ENCODE measurements at regions not wholly inside any gene's neighbourhood (a gene's known extent, or its start where the extent isn't known, plus 50 kb on each side); places are given as distances from the start of the nearest gene placed in this dataset.

- H3K4me1 Mint-ChIP-seq (ENCODE audit: low read depth): no peaks in the 10 kb centered on the region
- H3K4me3 Mint-ChIP-seq: no peak overlapping the region
- H3K27me3 Mint-ChIP-seq (ENCODE audit: insufficient read depth): peaks cover 14% of the 10 kb centered on the region
- no peaks in the 10 kb centered on the region for H3K36me3 Mint-ChIP-seq (ENCODE audit: low read depth)
- no peak for DNase-seq (ENCODE audit: low spot score)
- no peak overlapping the region for H3K27ac Mint-ChIP-seq
- H3K9me3 Mint-ChIP-seq: no peaks in the 10 kb centered on the region
- intact Hi-C loops (cut with micrococcal nuclease): loop anchor here (5.0 kb wide), 1 partner anchor 46 kb away; no protein-coding TSS in a partner anchor
Observed at GRCh38 chr15:56868170-56868569, 50.3 kb upstream of the TCF12 start.

DNA sequence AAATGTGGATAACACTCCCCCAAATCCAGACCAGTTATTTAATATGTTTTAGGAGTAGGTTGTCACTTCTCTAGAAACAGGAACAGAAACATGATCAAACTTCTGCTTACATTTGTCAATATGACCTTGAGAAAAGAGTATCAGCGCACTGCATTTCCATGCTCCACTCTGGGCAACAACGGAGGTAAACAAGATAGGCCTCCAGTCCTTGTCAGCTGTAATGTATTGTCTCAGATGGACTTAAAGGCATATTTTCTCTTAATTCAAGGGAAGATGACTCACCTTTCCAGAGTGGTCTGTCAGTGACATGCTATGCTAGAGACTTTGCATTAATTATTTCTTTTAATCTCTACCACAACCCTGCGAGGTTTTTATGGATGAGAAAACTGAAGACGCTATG lies 51.6 kb upstream of the TCF12 start:
- Mint-ChIP-seq H3K4me3 (no peak overlapping the region), H3K9me3 (no peaks in the 10 kb centered on the region), H3K4me1 (ENCODE audit: low read depth) (no peaks in the 10 kb centered on the region), H3K36me3 (ENCODE audit: low read depth) (no peaks in the 10 kb centered on the region), H3K27ac (no peak overlapping the region), H3K27me3 (ENCODE audit: insufficient read depth) (peaks cover 15% of the 10 kb centered on the region)
- intact Hi-C loops (cut with micrococcal nuclease): loop anchor here (5.0 kb wide), 1 partner anchor 45 kb away; no protein-coding TSS in a partner anchor
- DNase-seq (ENCODE audit: low spot score): no peak

DNA sequence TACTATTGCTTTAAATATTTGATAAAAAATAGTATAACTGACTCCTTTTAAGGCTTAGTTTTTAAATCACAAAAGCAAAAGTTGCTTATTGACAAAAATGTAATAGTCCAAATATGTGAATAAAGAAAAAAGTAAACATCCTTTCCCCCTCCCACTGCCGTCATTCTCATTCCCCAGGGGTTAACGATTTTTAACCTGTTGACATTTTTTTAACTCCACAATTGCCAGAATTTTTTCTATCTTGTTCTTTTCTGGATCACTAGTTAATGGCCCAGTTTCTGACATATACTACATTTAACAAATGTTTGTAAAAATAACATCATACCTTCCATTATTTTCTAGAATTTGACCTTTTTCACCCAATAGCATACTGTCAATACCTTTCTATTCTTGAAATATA lies 60.6 kb upstream of the TCF12 start:
- H3K36me3 Mint-ChIP-seq (ENCODE audit: low read depth): no peaks in the 10 kb centered on the region
- H3K4me3 Mint-ChIP-seq: no peak overlapping the region
- no peaks in the 10 kb centered on the region for H3K9me3 Mint-ChIP-seq
- no peak overlapping the region for H3K27ac Mint-ChIP-seq
- peaks cover 17% of the 10 kb centered on the region for H3K27me3 Mint-ChIP-seq (ENCODE audit: insufficient read depth)
- no peaks in the 10 kb centered on the region for H3K4me1 Mint-ChIP-seq (ENCODE audit: low read depth)
- intact Hi-C loops (cut with micrococcal nuclease): no loop called here
- no peak for DNase-seq (ENCODE audit: low spot score)

GRCh38 chr15:56856934-56857333 lies 61.5 kb upstream of the TCF12 start:
- no peak overlapping the region for H3K4me3 Mint-ChIP-seq
- intact Hi-C loops (cut with micrococcal nuclease): no loop called here
- no peaks in the 10 kb centered on the region for H3K4me1 Mint-ChIP-seq (ENCODE audit: low read depth)
- DNase-seq (ENCODE audit: low spot score): no peak
- no peaks in the 10 kb centered on the region for H3K36me3 Mint-ChIP-seq (ENCODE audit: low read depth)
- H3K9me3 Mint-ChIP-seq: no peaks in the 10 kb centered on the region
- H3K27ac Mint-ChIP-seq: no peak overlapping the region
- H3K27me3 Mint-ChIP-seq (ENCODE audit: insufficient read depth): peaks cover 12% of the 10 kb centered on the region

DNA sequence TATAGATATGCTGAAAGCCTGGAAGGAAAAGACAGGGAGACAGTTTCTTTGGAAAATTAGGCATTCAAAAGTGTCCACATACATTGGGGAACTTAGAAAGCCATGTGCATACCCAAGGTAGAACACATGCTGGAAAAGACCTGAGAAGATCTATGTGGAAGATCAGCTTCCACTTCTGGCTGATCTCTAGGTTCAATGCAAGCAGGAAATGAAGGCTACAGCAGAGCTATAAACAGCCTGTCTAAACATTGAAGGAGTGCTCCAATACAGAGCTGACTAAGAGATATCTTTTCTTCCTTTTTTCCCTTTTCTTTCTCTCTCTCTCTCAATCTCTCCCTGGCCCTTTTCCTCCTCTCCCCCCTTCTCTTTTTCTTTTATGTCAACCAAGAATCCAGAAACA lies 73.6 kb upstream of the TCF12 start:
- no peak for DNase-seq (ENCODE audit: low spot score)
- Mint-ChIP-seq H3K27me3 (ENCODE audit: insufficient read depth) (peaks cover 16% of the 10 kb centered on the region), H3K36me3 (ENCODE audit: low read depth) (no peaks in the 10 kb centered on the region), H3K4me1 (ENCODE audit: low read depth) (no peaks in the 10 kb centered on the region), H3K9me3 (no peaks in the 10 kb centered on the region), H3K4me3 (no peak overlapping the region), H3K27ac (no peak overlapping the region)
- intact Hi-C loops (cut with micrococcal nuclease): no loop called here

- H3K36me3 Mint-ChIP-seq (ENCODE audit: low read depth): no peaks in the 10 kb centered on the region
- H3K4me1 Mint-ChIP-seq (ENCODE audit: low read depth): no peaks in the 10 kb centered on the region
- H3K4me3 Mint-ChIP-seq: no peak overlapping the region
- peaks cover 16% of the 10 kb centered on the region for H3K27me3 Mint-ChIP-seq (ENCODE audit: insufficient read depth)
- intact Hi-C loops (cut with micrococcal nuclease): no loop called here
- no peaks in the 10 kb centered on the region for H3K9me3 Mint-ChIP-seq
- no peak for DNase-seq (ENCODE audit: low spot score)
- H3K27ac Mint-ChIP-seq: no peak overlapping the region
Observed at GRCh38 chr15:56844471-56844870, 74.0 kb upstream of the TCF12 start.

GRCh38 chr15:56839641-56840040 lies 78.8 kb upstream of the TCF12 start:
- Mint-ChIP-seq H3K27ac (no peak overlapping the region), H3K4me3 (no peak overlapping the region), H3K36me3 (ENCODE audit: low read depth) (no peaks in the 10 kb centered on the region), H3K4me1 (ENCODE audit: low read depth) (peaks cover 6% of the 10 kb centered on the region), H3K9me3 (no peaks in the 10 kb centered on the region), H3K27me3 (ENCODE audit: insufficient read depth) (peaks cover 14% of the 10 kb centered on the region)
- intact Hi-C loops (cut with micrococcal nuclease): no loop called here
- no peak for DNase-seq (ENCODE audit: low spot score)

GRCh38 chr15:56839099-56839498 lies 79.3 kb upstream of the TCF12 start:
- H3K4me3 Mint-ChIP-seq: no peak overlapping the region
- H3K36me3 Mint-ChIP-seq (ENCODE audit: low read depth): no peaks in the 10 kb centered on the region
- H3K9me3 Mint-ChIP-seq: no peaks in the 10 kb centered on the region
- no peak for DNase-seq (ENCODE audit: low spot score)
- peaks cover 16% of the 10 kb centered on the region for H3K27me3 Mint-ChIP-seq (ENCODE audit: insufficient read depth)
- no peak overlapping the region for H3K27ac Mint-ChIP-seq
- intact Hi-C loops (cut with micrococcal nuclease): no loop called here
- H3K4me1 Mint-ChIP-seq (ENCODE audit: low read depth): peaks cover 6% of the 10 kb centered on the region

DNA sequence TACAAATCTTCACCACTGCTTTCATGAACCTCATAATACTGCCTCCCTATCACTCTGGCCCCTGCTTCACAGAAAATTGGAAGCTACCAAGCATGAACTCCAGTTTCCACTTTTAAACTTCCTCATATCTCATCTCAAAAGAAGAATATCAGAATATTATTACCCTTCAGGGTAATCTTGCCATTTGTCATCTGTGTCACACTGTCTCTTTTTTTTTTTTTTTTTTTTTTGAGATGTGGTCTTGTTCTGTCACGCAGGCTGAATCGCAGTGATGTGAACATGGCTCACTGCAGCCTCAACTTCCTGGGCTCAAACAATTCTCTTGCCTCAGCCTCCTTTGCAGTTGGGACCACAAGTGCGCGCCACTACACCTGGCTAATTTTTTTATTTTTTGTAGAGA lies 80.4 kb upstream of the TCF12 start:
- no peak for DNase-seq (ENCODE audit: low spot score)
- peaks cover 6% of the 10 kb centered on the region for H3K4me1 Mint-ChIP-seq (ENCODE audit: low read depth)
- no peaks in the 10 kb centered on the region for H3K9me3 Mint-ChIP-seq
- no peak overlapping the region for H3K27ac Mint-ChIP-seq
- no peak overlapping the region for H3K4me3 Mint-ChIP-seq
- intact Hi-C loops (cut with micrococcal nuclease): no loop called here
- no peaks in the 10 kb centered on the region for H3K36me3 Mint-ChIP-seq (ENCODE audit: low read depth)
- peaks cover 18% of the 10 kb centered on the region for H3K27me3 Mint-ChIP-seq (ENCODE audit: insufficient read depth)

GRCh38 chr15:56837273-56837672 lies 81.2 kb upstream of the TCF12 start:
- DNase-seq (ENCODE audit: low spot score): no peak
- Mint-ChIP-seq H3K4me1 (ENCODE audit: low read depth) (peaks cover 6% of the 10 kb centered on the region), H3K36me3 (ENCODE audit: low read depth) (no peaks in the 10 kb centered on the region), H3K27ac (no peak overlapping the region), H3K27me3 (ENCODE audit: insufficient read depth) (peaks cover 12% of the 10 kb centered on the region), H3K4me3 (no peak overlapping the region), H3K9me3 (no peaks in the 10 kb centered on the region)
- intact Hi-C loops (cut with micrococcal nuclease): no loop called here

GRCh38 chr15:56835718-56836171 lies 82.7 kb upstream of the TCF12 start:
- no peaks in the 10 kb centered on the region for H3K36me3 Mint-ChIP-seq (ENCODE audit: low read depth)
- no peaks in the 10 kb centered on the region for H3K9me3 Mint-ChIP-seq
- H3K4me3 Mint-ChIP-seq: no peak overlapping the region
- no peak overlapping the region for H3K27ac Mint-ChIP-seq
- intact Hi-C loops (cut with micrococcal nuclease): no loop called here
- H3K27me3 Mint-ChIP-seq (ENCODE audit: insufficient read depth): peaks cover 7% of the 10 kb centered on the region
- no peak for DNase-seq (ENCODE audit: low spot score)
- H3K4me1 Mint-ChIP-seq (ENCODE audit: low read depth): peaks cover 6% of the 10 kb centered on the region

- Mint-ChIP-seq H3K9me3 (no peaks in the 10 kb centered on the region), H3K4me3 (no peak overlapping the region), H3K36me3 (ENCODE audit: low read depth) (no peaks in the 10 kb centered on the region), H3K27me3 (ENCODE audit: insufficient read depth) (peaks cover 4% of the 10 kb centered on the region), H3K4me1 (ENCODE audit: low read depth) (no peaks in the 10 kb centered on the region), H3K27ac (no peak overlapping the region)
- no peak for DNase-seq (ENCODE audit: low spot score)
- intact Hi-C loops (cut with micrococcal nuclease): no loop called here
Observed at GRCh38 chr15:56832125-56832524, 86.3 kb upstream of the TCF12 start.

GRCh38 chr15:56831467-56832005 lies 86.9 kb upstream of the TCF12 start:
- no peak for DNase-seq (ENCODE audit: low spot score)

DNA sequence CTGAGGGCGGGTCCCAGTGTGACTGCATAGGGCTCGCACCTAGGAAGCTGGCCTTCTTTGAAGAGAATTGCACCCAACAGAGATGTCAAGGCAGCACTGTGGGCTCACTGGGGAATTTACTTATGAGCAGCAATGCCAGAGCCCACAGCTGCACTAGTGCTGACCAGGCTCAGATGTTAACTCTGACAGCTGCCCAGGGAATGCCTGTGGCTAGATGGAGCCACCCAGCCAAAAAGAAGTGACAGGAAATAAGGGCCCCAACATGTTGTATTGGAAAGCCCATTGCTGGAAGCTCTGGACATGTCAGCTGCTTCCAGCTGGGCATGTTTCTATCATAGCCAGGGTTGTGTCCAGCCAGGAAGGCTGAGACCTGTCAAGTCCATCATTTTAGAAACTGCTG lies 90.9 kb upstream of the ZNF280D start:
- peaks cover 7% of the 10 kb centered on the region for H3K27me3 Mint-ChIP-seq (ENCODE audit: insufficient read depth)
- DNase-seq (ENCODE audit: low spot score): no peak
- H3K36me3 Mint-ChIP-seq (ENCODE audit: low read depth): no peaks in the 10 kb centered on the region
- H3K9me3 Mint-ChIP-seq: no peaks in the 10 kb centered on the region
- peaks cover 7% of the 10 kb centered on the region for H3K4me1 Mint-ChIP-seq (ENCODE audit: low read depth)
- H3K27ac Mint-ChIP-seq: no peak overlapping the region
- intact Hi-C loops (cut with micrococcal nuclease): loop anchor here (5.0 to 10.0 kb wide), 3 partner anchors 43 to 721 kb away; no protein-coding TSS in a partner anchor
- H3K4me3 Mint-ChIP-seq: no peak overlapping the region

More at GRCh38 chr15:56831467-56832005, 86.9 kb upstream of the TCF12 start:
- H3K27me3 Mint-ChIP-seq (ENCODE audit: insufficient read depth): peaks cover 4% of the 10 kb centered on the region
- no peak overlapping the region for H3K27ac Mint-ChIP-seq
- no peaks in the 10 kb centered on the region for H3K9me3 Mint-ChIP-seq
- no peak overlapping the region for H3K4me3 Mint-ChIP-seq
- intact Hi-C loops (cut with micrococcal nuclease): no loop called here
- H3K36me3 Mint-ChIP-seq (ENCODE audit: low read depth): no peaks in the 10 kb centered on the region
- H3K4me1 Mint-ChIP-seq (ENCODE audit: low read depth): no peaks in the 10 kb centered on the region

All from activated T-helper 1 cell treated with anti-CD3 and anti-CD28 coated beads, Interleukin-12 subunit alpha, Interleukin-12 subunit beta, Interleukin-2, Interleukin-4 antibody, amounts not matched to agents 30 ng/mL and 10 ng/mL and 1 ng/mL, durations not matched to agents 14 hours and 24 hours and 36 hours (primary cell).